Mesendoderm (in vitro differentiated cells): ENCODE measurements at regions not wholly inside any gene's neighbourhood (a gene's known extent, or its start where the extent isn't known, plus 50 kb on each side); places are given as distances from the start of the nearest gene placed in this dataset.

Experiments used
- DNase-seq: peaks from one replicate; pipeline ENCODE4 v3.0.0; 2013
- H2AK5ac ChIP-seq: 2 replicates; pipeline ENCODE4 v1.6.1; 2013; ENCODE audit warnings: low read length, inconsistent platforms
- H2BK120ac ChIP-seq: 2 replicates; pipeline ENCODE4 v1.6.1; 2013; ENCODE audit warnings: low read depth, mild to moderate bottlenecking, low read length, moderate library complexity, mixed read lengths
- H2BK15ac ChIP-seq: replicated peaks from 2 replicates; pipeline ENCODE4 v1.6.1; 2013; ENCODE audit warnings: low read depth, mild to moderate bottlenecking, moderate library complexity
- H2BK5ac ChIP-seq: 2 replicates; pipeline ENCODE4 v1.6.1; 2013; ENCODE audit warnings: low read length, inconsistent platforms
- H3K18ac ChIP-seq: 2 replicates; pipeline ENCODE4 v1.6.1; 2013; ENCODE audit warnings: mild to moderate bottlenecking, low read length, mixed read lengths
- H3K23ac ChIP-seq: one replicate; pipeline ENCODE4 v1.6.1; 2013; ENCODE audit warnings: low read length
- H3K27ac ChIP-seq: 2 replicates; pipeline ENCODE4 v1.5.1; 2013; ENCODE audit warnings: low read depth, mild to moderate bottlenecking, inconsistent platforms, low read length, moderate library complexity
- H3K27me3 ChIP-seq: 2 replicates; pipeline ENCODE4 v1.6.1; 2013; ENCODE audit warnings: low read length, control low read depth, mild to moderate bottlenecking, inconsistent platforms; ENCODE audit not compliant: insufficient read depth, poor library complexity
- H3K36me3 ChIP-seq: 2 replicates; pipeline ENCODE4 v1.6.1; 2013; ENCODE audit warnings: low read length, inconsistent platforms; ENCODE audit not compliant: control insufficient read depth, insufficient read depth
- H3K4ac ChIP-seq: one replicate; pipeline ENCODE4 v1.6.1; 2013; ENCODE audit warnings: low read depth, mild to moderate bottlenecking, low read length, moderate library complexity
- H3K4me1 ChIP-seq: 2 replicates; pipeline ENCODE4 v1.6.1; 2013; ENCODE audit warnings: low read depth, low read length, inconsistent platforms; ENCODE audit not compliant: control insufficient read depth
- H3K4me2 ChIP-seq: 2 replicates; pipeline ENCODE4 v1.6.1; 2013; ENCODE audit warnings: low read length
- H3K4me3 ChIP-seq: 2 replicates; pipeline ENCODE4 v1.5.1; 2013; ENCODE audit warnings: mild to moderate bottlenecking, low read length
- H3K56ac ChIP-seq: one replicate; pipeline ENCODE4 v1.6.1; 2013; ENCODE audit warnings: low read length
- H3K79me1 ChIP-seq: 2 replicates; pipeline ENCODE4 v1.6.1; 2013; ENCODE audit warnings: low read length, inconsistent platforms
- H3K79me2 ChIP-seq: 2 replicates; pipeline ENCODE4 v1.6.1; 2013; ENCODE audit warnings: mild to moderate bottlenecking, low read length; ENCODE audit not compliant: control insufficient read depth, insufficient read depth
- H3K9ac ChIP-seq: 2 replicates; pipeline ENCODE4 v1.6.1; 2013; ENCODE audit warnings: low read length, inconsistent platforms
- H4K5ac ChIP-seq: one replicate; pipeline ENCODE4 v1.6.1; 2013; ENCODE audit warnings: low read length
- H4K8ac ChIP-seq: one replicate; pipeline ENCODE4 v1.6.1; 2013; ENCODE audit warnings: low read depth, mild to moderate bottlenecking, control low read depth, low read length, moderate library complexity
- WGBS: extraction: QIAGEN DNeasy Blood & Tissue Kit; methylation state at CpG from one replicate; pipeline ENCODE4 v1.1.7; 2013; ENCODE audit warnings: low lambda C conversion rate, missing lambda C conversion rate; ENCODE audit not compliant: insufficient coverage; ENCODE audit errors: extremely low coverage; 5-methylcytosine and 5-hydroxymethylcytosine counted together

DNA sequence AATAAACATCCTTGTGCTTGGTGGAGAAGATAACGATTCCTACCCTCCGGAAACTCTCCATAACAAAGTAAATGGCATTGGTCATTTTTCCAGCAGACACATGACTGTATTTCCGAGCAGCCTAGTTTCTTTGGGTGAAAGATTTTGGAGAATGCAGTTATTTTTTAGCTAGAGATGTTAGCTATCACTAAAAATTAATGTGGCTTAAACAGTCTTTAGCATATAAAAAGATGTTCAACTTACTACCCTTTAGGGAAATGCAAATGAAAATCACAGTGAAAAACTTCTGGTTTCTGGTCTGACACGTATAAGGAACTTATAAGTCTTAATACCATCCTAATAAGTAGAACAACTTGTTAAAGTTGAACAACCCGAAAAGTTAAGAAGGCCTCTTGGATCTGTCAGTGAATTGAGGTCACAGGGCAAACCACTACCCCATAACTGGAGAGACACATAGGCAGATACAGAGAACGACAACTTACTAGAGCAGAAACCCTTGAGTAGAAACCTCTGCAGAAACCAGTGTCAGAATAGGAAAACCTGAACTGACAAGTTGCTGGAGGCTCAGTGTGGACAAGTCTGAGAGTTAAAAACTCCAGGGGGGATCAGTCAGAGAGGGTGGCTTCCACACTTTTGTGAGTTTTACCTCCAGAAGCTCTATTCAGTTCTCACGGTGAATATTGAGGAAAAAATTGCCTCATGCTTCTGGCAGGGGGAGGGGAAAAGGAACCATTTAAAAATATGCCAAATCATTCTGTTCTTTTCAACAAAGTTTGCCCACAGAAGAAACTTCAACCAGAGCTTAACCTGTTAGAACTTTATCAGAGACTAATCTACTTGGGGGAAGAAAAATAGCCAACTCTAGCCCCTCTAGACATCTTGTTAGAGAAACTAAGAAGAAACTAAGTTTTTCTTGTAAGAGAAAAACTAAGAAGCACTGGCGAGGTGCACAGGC lies 325.2 kb upstream of the RPS23 start:
- no peak overlapping the region for H2BK120ac ChIP-seq
- H3K36me3 ChIP-seq = no peaks in the 10 kb centered on the region
- no peak overlapping the region for H3K4ac ChIP-seq
- no CpG with 5 or more reads among the region's 8 CpGs for WGBS
- H3K4me1 ChIP-seq = no peaks in the 10 kb centered on the region
- no peak overlapping the region for H4K8ac ChIP-seq
- no peaks in the 10 kb centered on the region for H3K79me1 ChIP-seq
- H3K27me3 ChIP-seq = no peaks in the 10 kb centered on the region
- H3K79me2 ChIP-seq = no peaks in the 10 kb centered on the region
- no peak overlapping the region for H2AK5ac ChIP-seq
- no peak overlapping the region for H3K23ac ChIP-seq
- no peak overlapping the region for H2BK15ac ChIP-seq
- no peak overlapping the region for H3K27ac ChIP-seq
- H3K4me3 ChIP-seq = no peak overlapping the region
- H2BK5ac ChIP-seq = no peak overlapping the region
- H3K4me2 ChIP-seq = no peak overlapping the region
- no peak overlapping the region for H3K18ac ChIP-seq
- H4K5ac ChIP-seq = no peak overlapping the region
- no peak overlapping the region for H3K56ac ChIP-seq
- DNase-seq = no peak
- H3K9ac ChIP-seq = no peak overlapping the region

DNA sequence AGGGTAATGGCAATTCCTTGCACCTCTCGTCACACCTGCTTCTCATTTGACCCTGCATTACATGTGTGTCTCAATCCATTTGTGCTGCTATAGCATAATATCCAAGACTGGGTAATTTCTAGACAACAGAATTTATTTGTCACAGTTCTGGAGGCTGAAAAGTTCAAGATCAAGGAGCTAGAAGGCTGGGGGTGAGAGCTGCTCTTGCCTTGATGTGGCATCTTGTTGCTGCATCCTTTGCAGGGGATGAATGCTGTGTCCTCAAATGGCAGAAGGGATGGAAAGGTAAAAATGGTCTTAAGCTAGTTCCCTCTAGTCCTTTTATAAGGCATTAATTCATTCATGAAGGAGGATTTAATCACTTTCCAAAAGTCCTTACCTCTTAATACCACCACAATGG lies 323.7 kb upstream of the RPS23 start:
- Histone ChIP-seq H2BK15ac (no peak overlapping the region), H3K9ac (no peak overlapping the region), H3K4me2 (no peak overlapping the region), H3K27ac (no peak overlapping the region), H3K4me3 (no peak overlapping the region), H4K8ac (no peak overlapping the region), H2AK5ac (no peak overlapping the region), H2BK5ac (no peak overlapping the region), H3K36me3 (no peaks in the 10 kb centered on the region), H3K23ac (no peak overlapping the region), H3K4ac (no peak overlapping the region), H4K5ac (no peak overlapping the region), H3K79me2 (no peaks in the 10 kb centered on the region), H3K4me1 (no peaks in the 10 kb centered on the region), H3K79me1 (no peaks in the 10 kb centered on the region), H3K27me3 (no peaks in the 10 kb centered on the region), H3K18ac (no peak overlapping the region), H2BK120ac (no peak overlapping the region), H3K56ac (no peak overlapping the region)
- DNase-seq = no peak
- no CpG with 5 or more reads among the region's 1 CpG for WGBS

DNA sequence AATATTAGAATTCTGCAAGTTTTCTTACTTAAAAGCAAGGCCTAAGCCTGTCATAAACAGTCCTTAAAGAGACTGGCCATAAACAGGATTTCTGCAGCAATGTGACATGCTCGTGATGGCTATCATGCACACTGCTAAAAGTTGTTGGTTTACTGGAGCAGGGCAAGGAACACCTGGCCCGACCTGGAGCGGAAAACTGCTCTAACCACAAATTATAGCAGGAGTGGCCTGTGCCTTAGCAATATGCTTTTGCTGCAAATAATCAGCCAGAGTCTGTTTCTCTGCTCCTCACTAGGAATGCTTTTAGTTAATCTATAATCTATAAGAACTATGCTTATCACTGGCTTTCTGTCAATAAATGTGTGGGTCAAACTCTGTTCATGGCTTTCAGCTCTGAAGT lies 322.9 kb upstream of the RPS23 start:
- Histone ChIP-seq H4K5ac (no peak overlapping the region), H2BK5ac (no peak overlapping the region), H2AK5ac (no peak overlapping the region), H2BK120ac (no peak overlapping the region), H3K79me1 (no peaks in the 10 kb centered on the region), H3K23ac (no peak overlapping the region), H3K4me2 (no peak overlapping the region), H3K56ac (no peak overlapping the region), H3K4me1 (no peaks in the 10 kb centered on the region), H3K27ac (no peak overlapping the region), H3K79me2 (no peaks in the 10 kb centered on the region), H3K27me3 (no peaks in the 10 kb centered on the region), H3K4ac (no peak overlapping the region), H3K18ac (no peak overlapping the region), H3K4me3 (no peak overlapping the region), H3K9ac (no peak overlapping the region), H4K8ac (no peak overlapping the region), H3K36me3 (no peaks in the 10 kb centered on the region), H2BK15ac (no peak overlapping the region)
- WGBS = no CpG with 5 or more reads among the region's 3 CpGs
- no peak for DNase-seq

DNA sequence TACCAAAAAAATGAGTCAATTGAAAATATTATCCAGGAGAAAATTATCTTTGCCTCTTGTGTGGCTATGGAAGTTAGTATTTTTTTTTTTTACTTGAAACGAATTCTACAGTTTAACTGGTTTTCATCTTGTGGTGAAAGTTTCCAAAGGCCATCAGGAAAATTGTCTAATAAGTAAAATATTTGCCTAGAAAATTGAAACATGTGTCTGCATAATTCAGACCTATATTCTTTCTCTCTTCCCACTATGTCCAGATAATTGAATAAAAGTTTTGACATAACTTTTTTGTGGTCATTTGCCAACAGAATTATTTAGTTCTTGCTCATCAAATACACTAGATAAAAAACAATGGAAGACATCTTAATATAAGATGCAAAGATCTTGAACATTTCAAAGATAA lies 321.5 kb upstream of the RPS23 start:
- no peak overlapping the region for H3K9ac ChIP-seq
- no peaks in the 10 kb centered on the region for H3K4me1 ChIP-seq
- H3K27me3 ChIP-seq = no peaks in the 10 kb centered on the region
- no peak overlapping the region for H2BK120ac ChIP-seq
- no peak overlapping the region for H3K23ac ChIP-seq
- H4K5ac ChIP-seq = no peak overlapping the region
- H3K56ac ChIP-seq = no peak overlapping the region
- no peak overlapping the region for H2BK15ac ChIP-seq
- DNase-seq = no peak
- H3K79me1 ChIP-seq = no peaks in the 10 kb centered on the region
- no peak overlapping the region for H3K18ac ChIP-seq
- no peaks in the 10 kb centered on the region for H3K79me2 ChIP-seq
- no CpG with 5 or more reads among the region's 1 CpG for WGBS
- H3K27ac ChIP-seq = no peak overlapping the region
- H3K4me2 ChIP-seq = no peak overlapping the region
- H3K36me3 ChIP-seq = no peaks in the 10 kb centered on the region
- H2BK5ac ChIP-seq = no peak overlapping the region
- H4K8ac ChIP-seq = no peak overlapping the region
- H2AK5ac ChIP-seq = no peak overlapping the region
- no peak overlapping the region for H3K4ac ChIP-seq
- no peak overlapping the region for H3K4me3 ChIP-seq

DNA sequence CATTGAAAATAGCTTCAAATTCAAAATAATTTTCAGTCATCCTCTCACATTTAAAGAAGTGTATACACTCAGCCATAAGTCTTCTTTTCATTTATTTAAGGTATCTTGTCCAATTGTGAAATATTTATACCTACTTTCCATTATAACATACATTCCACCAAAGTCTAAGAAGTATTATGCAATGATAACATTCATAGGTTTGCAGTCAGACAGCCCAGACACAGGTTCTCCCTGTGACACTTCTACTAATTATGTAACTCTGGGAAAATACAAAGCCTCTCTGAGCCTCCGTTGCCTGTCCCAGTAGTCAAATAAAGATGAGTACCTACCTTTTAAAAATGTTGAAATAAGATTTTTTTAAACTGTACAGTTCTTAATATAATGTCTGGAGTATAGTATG lies 320.9 kb upstream of the RPS23 start:
- Histone ChIP-seq H3K4me1 (no peaks in the 10 kb centered on the region), H3K9ac (no peak overlapping the region), H3K56ac (no peak overlapping the region), H3K18ac (no peak overlapping the region), H2BK15ac (no peak overlapping the region), H2BK120ac (no peak overlapping the region), H3K79me1 (no peaks in the 10 kb centered on the region), H3K36me3 (no peaks in the 10 kb centered on the region), H3K27me3 (no peaks in the 10 kb centered on the region), H3K4me3 (no peak overlapping the region), H4K8ac (no peak overlapping the region), H3K23ac (no peak overlapping the region), H2BK5ac (no peak overlapping the region), H4K5ac (no peak overlapping the region), H3K4ac (no peak overlapping the region), H3K79me2 (no peaks in the 10 kb centered on the region), H2AK5ac (no peak overlapping the region), H3K4me2 (no peak overlapping the region), H3K27ac (no peak overlapping the region)
- no peak for DNase-seq
- no CpG with 5 or more reads among the region's 1 CpG for WGBS

DNA sequence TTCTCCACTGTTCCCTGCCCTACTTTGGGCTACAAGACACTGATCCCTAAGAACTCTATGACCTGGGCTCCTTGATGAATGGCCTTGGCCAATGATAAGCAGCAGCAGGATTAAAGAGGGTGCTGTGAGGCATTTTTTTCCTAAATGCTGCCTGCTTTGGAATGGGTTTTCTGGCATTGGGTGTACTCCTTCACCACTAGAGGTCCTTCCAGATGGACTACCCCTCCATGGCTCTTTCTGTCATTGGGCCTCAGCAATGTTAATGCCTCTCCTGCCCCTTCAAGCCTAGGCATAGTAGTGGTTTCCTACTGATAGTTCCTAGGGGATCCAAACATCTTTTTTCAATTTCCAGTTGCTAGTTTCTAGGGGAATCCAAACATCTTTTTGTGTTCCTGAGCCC lies 319.3 kb upstream of the RPS23 start:
- no peak overlapping the region for H2AK5ac ChIP-seq
- no peak overlapping the region for H3K9ac ChIP-seq
- H3K79me2 ChIP-seq = no peaks in the 10 kb centered on the region
- H3K4me3 ChIP-seq = no peak overlapping the region
- no peaks in the 10 kb centered on the region for H3K4me1 ChIP-seq
- no peak overlapping the region for H2BK5ac ChIP-seq
- no peak overlapping the region for H3K18ac ChIP-seq
- H3K79me1 ChIP-seq = no peaks in the 10 kb centered on the region
- H2BK15ac ChIP-seq = no peak overlapping the region
- no peaks in the 10 kb centered on the region for H3K27me3 ChIP-seq
- H2BK120ac ChIP-seq = no peak overlapping the region
- H3K4ac ChIP-seq = no peak overlapping the region
- no peak overlapping the region for H3K23ac ChIP-seq
- peak; percentile 81 for DNase-seq
- H4K8ac ChIP-seq = no peak overlapping the region
- no peaks in the 10 kb centered on the region for H3K36me3 ChIP-seq
- no peak overlapping the region for H3K27ac ChIP-seq
- no peak overlapping the region for H3K4me2 ChIP-seq
- no peak overlapping the region for H4K5ac ChIP-seq
- H3K56ac ChIP-seq = no peak overlapping the region
